Muscle layer of duodenum (tissue), 2 donors: ENCODE measurements at regions not wholly inside any gene's neighbourhood (a gene's known extent, or its start where the extent isn't known, plus 50 kb on each side); places are given as distances from the start of the nearest gene placed in this dataset.

Experiments used
- H3K27ac ChIP-seq: one replicate; pipeline ENCODE4 v1.7.0; 2013; ENCODE audit warnings: mild to moderate bottlenecking, low read length
- H3K27me3 ChIP-seq: one replicate; pipeline ENCODE4 v1.7.0; 2013; ENCODE audit warnings: low read depth, mild to moderate bottlenecking, control low read depth, low read length
- H3K36me3 ChIP-seq, 2 donors: one replicate each; pipeline ENCODE4 v1.7.0; 2013; ENCODE audit warnings: low read length in 2 of 2, control low read depth in 1 of 2, mild to moderate bottlenecking in 1 of 2; ENCODE audit not compliant: insufficient read depth in 2 of 2, control insufficient read depth in 1 of 2
- H3K4me1 ChIP-seq, 2 donors: one replicate each; pipeline ENCODE4 v1.7.0; 2013; ENCODE audit warnings: low read length in 2 of 2, mild to moderate bottlenecking in 2 of 2, control low read depth in 1 of 2, moderate library complexity in 1 of 2; ENCODE audit not compliant: insufficient read depth in 2 of 2, control insufficient read depth in 1 of 2
- H3K4me3 ChIP-seq, 2 donors: one replicate each; pipeline ENCODE4 v1.7.0; 2013; ENCODE audit warnings: low read length in 2 of 2, low read depth in 1 of 2, mild to moderate bottlenecking in 1 of 2
- H3K9me3 ChIP-seq, 2 donors: one replicate each; pipeline ENCODE4 v1.7.0; 2013; ENCODE audit warnings: low read length in 2 of 2, control low read depth in 1 of 2, mild to moderate bottlenecking in 1 of 2; ENCODE audit not compliant: control insufficient read depth in 1 of 2
- donor health status: healthy.

GRCh38 chr4:23392860-23393458, 496.9 kb downstream of the PPARGC1A start:
- H3K27ac ChIP-seq, result no peak overlapping the region
- no peaks in the 10 kb centered on the region for H3K4me1 ChIP-seq
- H3K4me3 ChIP-seq, result no peak overlapping the region
- no peaks in the 10 kb centered on the region for H3K36me3 ChIP-seq
- H3K27me3 ChIP-seq, result no peaks in the 10 kb centered on the region
- H3K9me3 ChIP-seq, result peaks cover 0 to 6% of the 10 kb centered on the region in 2 donors

GRCh38 chr4:23390246-23390645, 499.6 kb downstream of the PPARGC1A start:
- Histone ChIP-seq H3K4me3 (no peak overlapping the region), H3K4me1 (no peaks in the 10 kb centered on the region)

GRCh38 chr4:23388699-23389395, 501.0 kb downstream of the PPARGC1A start:
- Histone ChIP-seq H3K27ac (no peak overlapping the region), H3K9me3 (peaks cover 0 to 4% of the 10 kb centered on the region in 2 donors), H3K27me3 (no peaks in the 10 kb centered on the region), H3K4me1 (no peaks in the 10 kb centered on the region), H3K4me3 (no peak overlapping the region), H3K36me3 (no peaks in the 10 kb centered on the region)

More at GRCh38 chr4:23390246-23390645, 499.6 kb downstream of the PPARGC1A start:
- Histone ChIP-seq H3K27ac (no peak overlapping the region), H3K9me3 (peaks cover 0 to 6% of the 10 kb centered on the region in 2 donors), H3K27me3 (no peaks in the 10 kb centered on the region), H3K36me3 (no peaks in the 10 kb centered on the region)

GRCh38 chr4:23388255-23388654, 501.6 kb downstream of the PPARGC1A start:
- no peaks in the 10 kb centered on the region for H3K4me1 ChIP-seq
- no peaks in the 10 kb centered on the region for H3K9me3 ChIP-seq
- H3K27ac ChIP-seq, result no peak overlapping the region

GRCh38 chr4:23384741-23385140, 505.1 kb downstream of the PPARGC1A start:
- Histone ChIP-seq H3K9me3 (no peaks in the 10 kb centered on the region), H3K4me1 (no peaks in the 10 kb centered on the region), H3K36me3 (no peaks in the 10 kb centered on the region), H3K27ac (no peak overlapping the region), H3K27me3 (no peaks in the 10 kb centered on the region), H3K4me3 (no peak overlapping the region)

More at GRCh38 chr4:23388255-23388654, 501.6 kb downstream of the PPARGC1A start:
- H3K36me3 ChIP-seq, result no peaks in the 10 kb centered on the region
- H3K27me3 ChIP-seq, result no peaks in the 10 kb centered on the region
- H3K4me3 ChIP-seq, result no peak overlapping the region

- no peaks in the 10 kb centered on the region for H3K9me3 ChIP-seq
- no peaks in the 10 kb centered on the region for H3K36me3 ChIP-seq
- no peaks in the 10 kb centered on the region for H3K27me3 ChIP-seq
- H3K4me1 ChIP-seq, result no peaks in the 10 kb centered on the region
- H3K27ac ChIP-seq, result no peak overlapping the region
- H3K4me3 ChIP-seq, result no peak overlapping the region
These were observed 507.0 kb downstream of the PPARGC1A start for GRCh38 chr4:23382879-23383278.

GRCh38 chr4:23374259-23374658, 515.6 kb downstream of the PPARGC1A start:
- no peaks in the 10 kb centered on the region for H3K36me3 ChIP-seq
- no peaks in the 10 kb centered on the region for H3K9me3 ChIP-seq
- no peak overlapping the region for H3K4me3 ChIP-seq
- no peaks in the 10 kb centered on the region for H3K4me1 ChIP-seq
- H3K27ac ChIP-seq, result no peak overlapping the region
- H3K27me3 ChIP-seq, result no peaks in the 10 kb centered on the region

GRCh38 chr4:23373261-23373660, 516.6 kb downstream of the PPARGC1A start:
- H3K4me1 ChIP-seq, result peaks cover 0 to under 1% of the 10 kb centered on the region in 2 donors
- H3K4me3 ChIP-seq, result no peak overlapping the region
- H3K27ac ChIP-seq, result no peak overlapping the region
- H3K36me3 ChIP-seq, result no peaks in the 10 kb centered on the region
- no peaks in the 10 kb centered on the region for H3K9me3 ChIP-seq
- H3K27me3 ChIP-seq, result no peaks in the 10 kb centered on the region

GRCh38 chr4:23371533-23371932, 518.3 kb downstream of the PPARGC1A start:
- Histone ChIP-seq H3K4me3 (no peak overlapping the region), H3K4me1 (peaks cover 0 to 3% of the 10 kb centered on the region in 2 donors), H3K27ac (no peak overlapping the region)

GRCh38 chr4:23369331-23369730, 520.5 kb downstream of the PPARGC1A start:
- Histone ChIP-seq H3K9me3 (no peaks in the 10 kb centered on the region), H3K36me3 (no peaks in the 10 kb centered on the region), H3K27ac (no peak overlapping the region), H3K4me3 (no peak overlapping the region), H3K27me3 (no peaks in the 10 kb centered on the region), H3K4me1 (peaks cover 0 to 3% of the 10 kb centered on the region in 2 donors)

More at GRCh38 chr4:23371533-23371932, 518.3 kb downstream of the PPARGC1A start:
- Histone ChIP-seq H3K9me3 (no peaks in the 10 kb centered on the region), H3K27me3 (no peaks in the 10 kb centered on the region), H3K36me3 (no peaks in the 10 kb centered on the region)

GRCh38 chr4:23368081-23368697, 521.7 kb downstream of the PPARGC1A start:
- Histone ChIP-seq H3K27me3 (no peaks in the 10 kb centered on the region), H3K9me3 (no peaks in the 10 kb centered on the region), H3K4me3 (no peak overlapping the region), H3K36me3 (no peaks in the 10 kb centered on the region), H3K4me1 (peaks cover 0 to 3% of the 10 kb centered on the region in 2 donors), H3K27ac (no peak overlapping the region)
